NCI-H446 (cell line): ENCODE measurements at regions not wholly inside any gene's neighbourhood (a gene's known extent, or its start where the extent isn't known, plus 50 kb on each side); places are given as distances from the start of the nearest gene placed in this dataset.

Source experiments
- DNase-seq, 2 experiments: peaks; one replicate each; lab custom pipeline; 2025; lab: John Stamatoyannopoulos, UW

GRCh38 chr1:212225871-212226302, 59.3 kb upstream of the PPP2R5A start:
- no peak for DNase-seq

- no peak for DNase-seq
Observed at GRCh38 chr1:212226467-212226866, 58.7 kb upstream of the PPP2R5A start.

DNA sequence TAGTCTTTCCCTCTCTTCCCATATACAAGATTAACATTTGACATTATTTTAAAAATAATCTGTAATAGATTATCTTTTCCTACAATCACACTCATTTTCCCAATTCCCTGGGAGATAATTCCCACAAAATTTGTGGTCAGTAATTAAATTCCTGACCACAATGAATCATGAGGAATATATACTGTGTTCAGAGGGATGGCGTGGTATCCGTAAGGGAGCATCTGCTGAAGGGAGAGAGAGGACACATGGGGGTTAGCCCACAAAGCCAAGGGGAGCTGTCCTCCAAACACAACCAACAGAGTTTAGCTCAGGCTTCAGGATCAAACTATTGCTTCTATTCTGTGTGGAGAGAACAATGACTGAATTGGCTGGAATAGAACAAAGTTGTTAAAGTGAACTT, 57.1 kb upstream of the PPP2R5A start:
- no peak for DNase-seq

DNA sequence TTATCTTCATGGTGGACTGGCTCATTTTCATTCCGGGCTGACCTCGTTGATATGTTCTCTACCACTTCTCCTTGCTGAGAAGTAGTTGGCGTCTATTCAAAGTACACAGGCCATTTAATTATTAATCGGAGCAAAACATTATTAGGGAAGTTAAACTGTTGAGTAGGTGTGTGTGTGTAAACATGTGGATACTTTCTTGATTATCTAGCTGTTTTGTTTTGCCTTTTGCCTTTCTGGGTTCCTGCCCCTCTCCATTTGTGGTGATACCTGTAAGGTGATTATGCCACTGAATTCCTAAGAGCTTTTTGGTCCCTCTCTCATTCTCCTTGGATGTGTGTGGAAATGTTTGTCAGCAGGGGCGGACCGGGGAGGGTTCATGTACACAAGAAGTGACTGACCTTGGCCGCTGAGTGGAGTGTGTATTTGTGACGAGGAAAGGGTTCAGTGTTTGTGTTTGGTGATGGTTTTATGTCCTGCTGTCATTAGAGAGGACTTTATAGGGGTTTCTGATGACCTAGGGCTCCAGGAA, 56.6 kb upstream of the PPP2R5A start:
- no peak for DNase-seq

DNA sequence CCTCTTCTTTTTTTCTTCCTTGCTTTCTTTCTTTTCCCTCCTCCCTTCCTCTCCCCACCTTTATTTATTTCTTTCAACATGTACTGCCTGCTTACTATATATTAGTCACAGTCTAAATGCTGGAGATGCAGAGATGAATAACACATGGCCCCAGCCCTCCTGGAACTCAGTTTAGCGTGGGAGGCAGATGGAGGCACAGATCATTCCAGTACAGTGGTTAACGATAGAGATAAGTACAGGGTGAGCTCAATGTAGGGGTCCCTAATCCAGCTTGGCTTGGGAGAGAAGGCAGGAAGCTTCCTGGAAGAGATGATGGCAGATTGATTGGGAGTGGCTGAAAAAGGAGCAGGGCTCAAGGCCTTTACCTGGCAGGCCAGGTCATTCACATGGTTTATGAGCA, 55.6 kb upstream of the PPP2R5A start:
- DNase-seq, result no peak

- no peak for DNase-seq
Observed at GRCh38 chr1:212230329-212230728, 54.9 kb upstream of the PPP2R5A start.

- no peak for DNase-seq
Observed at GRCh38 chr1:212231372-212231771, 53.8 kb upstream of the PPP2R5A start.

- DNase-seq, result no peak
Observed at GRCh38 chr1:212232090-212232489, 53.1 kb upstream of the PPP2R5A start.

DNA sequence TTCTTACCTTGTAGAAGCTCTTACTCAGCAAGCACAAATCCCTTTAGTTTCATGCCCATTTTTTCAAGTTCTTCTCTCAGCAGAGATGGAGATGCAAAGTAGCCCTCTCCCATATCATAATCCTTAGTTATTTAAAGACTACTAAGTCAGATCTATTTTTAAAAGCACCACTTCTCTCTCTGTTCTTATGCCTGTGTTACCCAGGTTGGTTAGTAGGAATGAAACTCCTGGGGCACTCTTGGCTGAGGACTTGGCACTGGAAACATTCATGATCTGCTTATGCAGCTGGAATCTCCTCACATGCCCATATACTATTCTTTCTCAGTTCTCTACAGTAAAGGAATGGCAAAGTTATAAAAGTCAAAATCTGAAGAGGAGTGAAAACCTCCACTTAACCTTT, 51.9 kb upstream of the PPP2R5A start:
- no peak for DNase-seq

DNA sequence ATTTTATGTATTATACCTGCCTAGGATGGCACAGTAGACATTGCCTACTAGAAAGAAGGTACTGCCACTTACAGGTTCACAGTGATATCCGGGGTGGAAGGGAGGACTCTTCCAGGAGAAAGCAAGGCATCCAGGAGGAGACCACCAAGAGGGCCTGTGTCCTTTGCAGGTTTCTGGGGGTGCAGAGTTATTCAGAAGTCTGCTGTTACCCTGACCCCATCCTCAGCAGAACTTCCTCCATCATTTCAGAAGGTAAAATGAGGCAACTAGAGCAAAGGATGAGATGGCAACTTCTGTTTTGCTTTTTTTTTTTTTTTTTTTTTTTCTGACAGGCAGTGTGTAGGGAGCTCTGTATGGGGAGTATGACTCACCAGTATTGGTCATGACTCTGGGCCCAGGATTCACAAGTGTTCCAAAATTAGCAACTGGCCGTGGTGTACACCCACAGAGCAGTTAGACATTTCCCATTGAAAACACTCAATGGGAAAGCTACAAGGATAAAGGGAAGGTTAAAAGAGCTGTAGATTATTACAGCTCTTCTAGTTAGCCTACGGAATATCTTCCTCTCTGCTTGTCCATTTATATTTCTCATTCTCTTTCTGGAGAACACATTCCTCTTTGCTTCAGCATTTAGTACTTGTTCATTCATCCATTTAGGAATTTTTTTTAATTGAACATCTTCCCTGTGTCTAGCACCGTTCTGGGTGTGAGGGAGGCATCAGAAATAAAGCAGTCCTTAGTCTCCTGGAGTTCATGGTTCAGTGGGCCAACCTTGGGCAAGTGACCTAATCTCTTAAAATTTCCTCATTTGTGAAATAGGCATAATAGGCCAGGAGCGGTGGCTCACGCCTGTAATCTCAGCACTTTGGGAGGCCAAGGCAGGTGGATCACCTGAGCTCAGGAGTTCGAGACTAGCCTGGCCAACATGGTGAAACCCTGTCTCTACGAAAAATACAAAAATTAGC, 50.5 kb upstream of the PPP2R5A start:
- DNase-seq, result peak; percentile 12 to 74
